H1 (cell line): ENCODE measurements at regions not wholly inside any gene's neighbourhood (a gene's known extent, or its start where the extent isn't known, plus 50 kb on each side); places are given as distances from the start of the nearest gene placed in this dataset.

Source experiments
- CTCF ChIA-PET: fragments of 300-600 bp; sonication (Branson Sonifier 250); formaldehyde crosslinking; loops from one replicate; lab custom pipeline; 2021; ENCODE audit not compliant: partially characterized antibody; lab: Charles Lee
- POLR2A ChIA-PET: fragments of 300-600 bp; sonication (Branson Sonifier 250); formaldehyde crosslinking; loops from one replicate; lab custom pipeline; 2021; ENCODE audit warnings: inconsistent platforms; ENCODE audit not compliant: partially characterized antibody; lab: Charles Lee
- DNase-seq, 2 experiments: peaks; one replicate each; pipeline versions ENCODE4 v3.0.0 to v3.0.0-alpha.2; 2010 to 2022; ENCODE audit warnings: low spot score in 2 of 2, low read depth in 1 of 2, mixed read lengths in 1 of 2
- FAIRE-seq: peaks from 2 replicates; lab custom pipeline; 2011; peaks lifted over from hg19 to GRCh38; lab: Jason Lieb, UNC
- H2AFZ ChIP-seq: 2 replicates; pipeline ENCODE4 v1.8.1; 2012; ENCODE audit warnings: low read length, inconsistent platforms
- H2AK5ac ChIP-seq: 2 replicates; pipeline ENCODE4 v1.6.1; 2013; ENCODE audit warnings: low read depth, low read length
- H2BK120ac ChIP-seq: replicated peaks from 2 replicates; pipeline ENCODE3; 2013; ENCODE audit warnings: low read depth, low read length, inconsistent platforms
- H2BK12ac ChIP-seq: 2 replicates; pipeline ENCODE4 v1.6.1; 2013; ENCODE audit warnings: low read depth, low read length
- H2BK15ac ChIP-seq: 2 replicates; pipeline ENCODE4 v1.6.1; 2013; ENCODE audit warnings: low read length
- H2BK20ac ChIP-seq: 2 replicates; pipeline ENCODE4 v1.6.1; 2013; ENCODE audit warnings: low read length
- H2BK5ac ChIP-seq: 2 replicates; pipeline ENCODE4 v1.6.1; 2013; ENCODE audit warnings: low read depth, low read length
- H3K14ac ChIP-seq: 2 replicates; pipeline ENCODE4 v1.6.1; 2013; ENCODE audit warnings: inconsistent platforms; ENCODE audit not compliant: insufficient read length
- H3K18ac ChIP-seq: 2 replicates; pipeline ENCODE4 v1.6.1; 2013; ENCODE audit warnings: low read length; ENCODE audit errors: extremely low read depth
- H3K23ac ChIP-seq: 2 replicates; pipeline ENCODE4 v1.6.1; 2013; ENCODE audit warnings: inconsistent platforms; ENCODE audit not compliant: insufficient read length
- H3K23me2 ChIP-seq: 2 replicates; pipeline ENCODE4 v1.6.1; 2013; ENCODE audit warnings: low read depth, low read length
- H3K27ac ChIP-seq: 2 replicates; pipeline ENCODE4 v1.6.1; 2011; ENCODE audit warnings: low read depth, low read length, inconsistent platforms
- H3K27me3 ChIP-seq, 4 experiments: replicated peaks in 1 of 4; 1 replicate in 1 of 4; 2 replicates in 3 of 4; pipeline versions ENCODE4 v1.6.1 to v1.8.1; 2011 to 2013; ENCODE audit warnings: low read length in 3 of 4, mild to moderate bottlenecking in 3 of 4, inconsistent platforms in 2 of 4, mixed read lengths in 2 of 4, moderate library complexity in 1 of 4; ENCODE audit not compliant: control insufficient read depth in 3 of 4, insufficient read depth in 3 of 4; ENCODE audit errors: extremely low read depth in 1 of 4
- H3K36me3 ChIP-seq, 4 experiments: 2 replicates each; pipeline versions ENCODE4 v1.6.1 to v1.8.1; 2011 to 2013; ENCODE audit warnings: mild to moderate bottlenecking in 4 of 4, low read length in 3 of 4, moderate library complexity in 2 of 4, control low read depth in 1 of 4, inconsistent platforms in 1 of 4; ENCODE audit not compliant: insufficient read depth in 4 of 4, control insufficient read depth in 2 of 4
- H3K4ac ChIP-seq: replicated peaks from 2 replicates; pipeline ENCODE3; 2013; ENCODE audit warnings: low read length, low read depth, mixed read lengths, inconsistent platforms; ENCODE audit not compliant: insufficient read length
- H3K4me1 ChIP-seq, 4 experiments: replicated peaks in 1 of 4; 1 replicate in 1 of 4; 2 replicates in 3 of 4; pipeline versions ENCODE4 v1.6.1 to v1.8.1; 2011 to 2013; ENCODE audit warnings: low read length in 3 of 4, inconsistent platforms in 2 of 4, mixed read lengths in 1 of 4; ENCODE audit not compliant: insufficient read depth in 4 of 4, control insufficient read depth in 3 of 4
- H3K4me2 ChIP-seq, 2 experiments: 2 replicates each; pipeline versions ENCODE4 v1.6.1 to v1.8.1; 2011 to 2013; ENCODE audit warnings: low read depth in 2 of 2, low read length in 2 of 2, control low read depth in 1 of 2, inconsistent platforms in 1 of 2, mild to moderate bottlenecking in 1 of 2; ENCODE audit not compliant: insufficient read depth in 1 of 2
- H3K4me3 ChIP-seq, 4 experiments: fragments of 200-600, 300-600 bp in 1 of 4; sonication (generic), shearing (Covaris generic), sonication (Bioruptor Twin) in 1 of 4; 2 replicates each; pipeline versions ENCODE4 v1.5.1 to v1.8.1; 2011 to 2016; ENCODE audit warnings: low read length in 4 of 4, low read depth in 3 of 4, control low read depth in 2 of 4, inconsistent platforms in 2 of 4, mild to moderate bottlenecking in 2 of 4, mixed read lengths in 1 of 4, moderate library complexity in 1 of 4; ENCODE audit not compliant: insufficient read depth in 2 of 4; ENCODE audit errors: extremely low read depth in 1 of 4
- H3K56ac ChIP-seq: replicated peaks from 2 replicates; pipeline ENCODE3; 2013; ENCODE audit warnings: low read depth, mild to moderate bottlenecking, mixed read lengths, low read length, inconsistent platforms; ENCODE audit not compliant: insufficient read length
- H3K79me1 ChIP-seq: 2 replicates; pipeline ENCODE4 v1.6.1; 2013; ENCODE audit warnings: low read depth, low read length, control low read depth
- H3K79me2 ChIP-seq, 2 experiments: 2 replicates each; pipeline versions ENCODE4 v1.6.1 to v1.8.1; 2012 to 2013; ENCODE audit warnings: low read length in 2 of 2, mild to moderate bottlenecking in 2 of 2, inconsistent platforms in 1 of 2; ENCODE audit not compliant: insufficient read depth in 2 of 2, control insufficient read depth in 1 of 2
- H3K9ac ChIP-seq, 4 experiments: replicated peaks in 1 of 4; 1 replicate in 1 of 4; 2 replicates in 3 of 4; pipeline versions ENCODE4 v1.6.1 to v1.8.1; 2011 to 2013; ENCODE audit warnings: low read depth in 3 of 4, low read length in 3 of 4, control low read depth in 2 of 4, mild to moderate bottlenecking in 2 of 4, moderate library complexity in 2 of 4, inconsistent platforms in 1 of 4; ENCODE audit errors: extremely low read depth in 1 of 4
- H3K9me3 ChIP-seq, 2 experiments: 2 replicates each; pipeline versions ENCODE4 v1.6.1 to v1.8.1; 2012 to 2013; ENCODE audit warnings: mild to moderate bottlenecking in 2 of 2, moderate library complexity in 2 of 2, control low read depth in 1 of 2, inconsistent platforms in 1 of 2, low read depth in 1 of 2, low read length in 1 of 2, mixed read lengths in 1 of 2; ENCODE audit not compliant: insufficient read depth in 2 of 2
- H4K20me1 ChIP-seq, 2 experiments: replicated peaks in 1 of 2; 2 replicates each; pipeline versions ENCODE3 to v1.8.1; 2011 to 2013; ENCODE audit warnings: inconsistent platforms in 2 of 2, low read length in 2 of 2, mild to moderate bottlenecking in 1 of 2; ENCODE audit not compliant: insufficient read depth in 2 of 2, control insufficient read depth in 1 of 2
- H4K5ac ChIP-seq: 2 replicates; pipeline ENCODE4 v1.6.1; 2013; ENCODE audit warnings: low read length, low read depth, mixed read lengths, inconsistent platforms; ENCODE audit not compliant: insufficient read length
- H4K8ac ChIP-seq: 2 replicates; pipeline ENCODE4 v1.8.0; 2013; ENCODE audit warnings: mild to moderate bottlenecking, moderate library complexity, low read length, inconsistent platforms; ENCODE audit not compliant: insufficient read depth; ENCODE audit errors: extremely low read depth
- H4K91ac ChIP-seq: replicated peaks from 2 replicates; pipeline ENCODE3; 2013; ENCODE audit warnings: low read length, mixed read lengths, inconsistent platforms; ENCODE audit not compliant: insufficient read length
- ATF3 ChIP-seq: IDR thresholded peaks from 2 replicates; pipeline ENCODE4 v1.6.1; 2011; ENCODE audit warnings: low read depth, mild to moderate bottlenecking, low read length; ENCODE audit not compliant: insufficient read depth
- BRCA1 ChIP-seq: IDR thresholded peaks from 2 replicates; pipeline ENCODE4 v1.6.1; 2012; ENCODE audit warnings: low read depth, low read length, improper control_type of control experiment
- CTBP2 ChIP-seq: IDR thresholded peaks from 2 replicates; pipeline ENCODE4 v1.7.0; 2011; ENCODE audit warnings: borderline replicate concordance, mild to moderate bottlenecking, moderate library complexity, mixed read lengths, low read length; ENCODE audit not compliant: insufficient read depth, insufficient read length
- KDM4A ChIP-seq: IDR thresholded peaks from one replicate; pipeline ENCODE4 v1.7.1; 2012; ENCODE audit warnings: low read depth, mild to moderate bottlenecking, moderate library complexity, low read length, inconsistent platforms; ENCODE audit not compliant: severe bottlenecking
- MAX ChIP-seq: IDR thresholded peaks from 2 replicates; pipeline ENCODE4 v1.6.1; 2012; ENCODE audit warnings: inconsistent platforms
- NANOG ChIP-seq: IDR thresholded peaks from 2 replicates; pipeline ENCODE4 v1.6.1; 2011; ENCODE audit warnings: low read length, low read depth, mild to moderate bottlenecking, inconsistent platforms; ENCODE audit not compliant: insufficient read depth, poor library complexity, severe bottlenecking
- PHF8 ChIP-seq: fragments of 200-600 bp; sonication (generic); conservative IDR thresholded peaks from 2 replicates; pipeline ENCODE4 v1.7.1; 2012; ENCODE audit warnings: low read depth, mild to moderate bottlenecking, inconsistent platforms, low read length, moderate library complexity
- SIN3A ChIP-seq, 2 experiments: IDR thresholded peaks in 1 of 2; conservative IDR thresholded peaks in 1 of 2; 2 replicates each; pipeline ENCODE4 v1.6.1; 2011 to 2012; ENCODE audit warnings: low read length in 2 of 2, improper control_type of control experiment in 1 of 2, low read depth in 1 of 2, mild to moderate bottlenecking in 1 of 2
- SP2 ChIP-seq: IDR thresholded peaks from 2 replicates; pipeline ENCODE4 v1.6.1; 2012; ENCODE audit warnings: mild to moderate bottlenecking, low read length, inconsistent platforms
- TAF7 ChIP-seq: optimal IDR thresholded peaks from 2 replicates; pipeline ENCODE3; 2011; ENCODE audit warnings: low read depth, mild to moderate bottlenecking, inconsistent platforms, low read length, moderate library complexity, borderline replicate concordance
- YY1 ChIP-seq: IDR thresholded peaks from 2 replicates; pipeline ENCODE4 v1.6.1; 2011; ENCODE audit warnings: low read depth, mild to moderate bottlenecking, low read length
- WGBS, 2 experiments: shearing (Covaris generic) in 1 of 2; methylation state at CpG; one replicate each; pipeline versions ENCODE4 v1.1.6 to v1.1.7; 2013 to 2015; ENCODE audit warnings: low lambda C conversion rate in 2 of 2, mixed read lengths in 2 of 2, inconsistent platforms in 1 of 2, low coverage in 1 of 2, missing lambda C conversion rate in 1 of 2; ENCODE audit not compliant: insufficient replicate concordance in 2 of 2, insufficient coverage in 1 of 2, insufficient read length in 1 of 2; ENCODE audit errors: extremely low coverage in 1 of 2, missing lambda C conversion rate in 1 of 2; 5-methylcytosine and 5-hydroxymethylcytosine counted together
- TF ChIP-seq, protein P1 (sequence below): IDR thresholded peaks from 2 replicates; pipeline ENCODE4 v1.6.1; 2011; ENCODE audit warnings: low read length, improper control_type of control experiment

DNA sequence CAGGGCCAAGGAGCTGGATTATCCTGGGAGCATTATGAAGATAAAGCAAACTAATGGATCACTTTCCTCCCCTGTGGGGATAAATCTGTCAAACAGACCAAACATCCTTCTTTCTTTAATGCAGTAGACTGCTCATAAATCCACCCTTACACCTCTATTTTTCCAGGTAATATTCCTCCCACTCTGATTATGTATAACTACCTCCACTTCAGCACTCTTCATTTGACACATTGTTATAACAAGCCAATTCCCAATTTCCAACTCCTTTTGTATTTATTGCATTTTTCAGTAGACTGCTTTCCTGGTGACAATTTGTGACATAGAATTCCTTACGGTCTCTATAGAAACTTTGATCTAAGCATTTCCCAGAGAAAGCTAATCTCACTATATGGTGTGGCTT, 115.0 kb upstream of the PRKG2 start:
- CTCF ChIA-PET, result interaction anchor here (1.6 kb wide), 1 partner anchor 22 kb away, joined by 4 read pairs; no protein-coding TSS in a partner anchor
- 33% methylated on average over 1 of the region's 1 CpG; no CpG with 5 or more reads in 1 of the 2 experiments for WGBS, 2 experiments
- TF ChIP-seq YY1 (no peak), TAF7 (no peak), SP2 (no peak), SIN3A (conservative IDR thresholded peaks at IDR 0.05 in 1 of 2, IDR thresholded peaks at IDR 0.05 in 1 of 2; ENCODE audit: low read depth in 1 of 2, low read length in 2 of 2) (no peak), CTBP2 (no peak), ATF3 (no peak), BRCA1 (no peak), KDM4A (no peak), PHF8 (no peak), MAX (no peak), NANOG (no peak)
- TF ChIP-seq, protein P1, sequence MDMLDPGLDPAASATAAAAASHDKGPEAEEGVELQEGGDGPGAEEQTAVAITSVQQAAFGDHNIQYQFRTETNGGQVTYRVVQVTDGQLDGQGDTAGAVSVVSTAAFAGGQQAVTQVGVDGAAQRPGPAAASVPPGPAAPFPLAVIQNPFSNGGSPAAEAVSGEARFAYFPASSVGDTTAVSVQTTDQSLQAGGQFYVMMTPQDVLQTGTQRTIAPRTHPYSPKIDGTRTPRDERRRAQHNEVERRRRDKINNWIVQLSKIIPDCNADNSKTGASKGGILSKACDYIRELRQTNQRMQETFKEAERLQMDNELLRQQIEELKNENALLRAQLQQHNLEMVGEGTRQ, result no peak

More for the DNA sequence above, 115.0 kb upstream of the PRKG2 start:
- Histone ChIP-seq H3K4me3 (no peak overlapping the region), H2BK15ac (no peak overlapping the region), H2BK20ac (no peak overlapping the region), H3K18ac (no peak overlapping the region), H4K5ac (no peak overlapping the region), H3K23me2 (no peaks in the 10 kb centered on the region), H4K20me1 (no peaks in the 10 kb centered on the region), H3K36me3 (no peaks in the 10 kb centered on the region), H3K79me2 (no peaks in the 10 kb centered on the region), H4K91ac (no peak overlapping the region), H3K27me3 (no peaks in the 10 kb centered on the region), H3K27ac (no peak overlapping the region), H2BK120ac (no peak overlapping the region), H3K79me1 (no peaks in the 10 kb centered on the region), H3K56ac (no peak overlapping the region), H4K8ac (no peak overlapping the region), H2AK5ac (no peak overlapping the region), H3K14ac (no peak overlapping the region), H3K4me2 (no peak overlapping the region), H3K9ac (no peak overlapping the region), H3K23ac (no peak overlapping the region), H2AFZ (no peak overlapping the region), H2BK5ac (no peak overlapping the region), H2BK12ac (no peak overlapping the region), H3K4ac (no peak overlapping the region), H3K9me3 (no peaks in the 10 kb centered on the region), H3K4me1 (no peaks in the 10 kb centered on the region)
- no peak for FAIRE-seq
- no peak for DNase-seq
- POLR2A ChIA-PET, result no interaction called here
